Ovary (tissue), 3 donors: ENCODE measurements at regions not wholly inside any gene's neighbourhood (a gene's known extent, or its start where the extent isn't known, plus 50 kb on each side); places are given as distances from the start of the nearest gene placed in this dataset.

Experiments used
- EP300 ChIP-seq: sonication (generic); formaldehyde crosslinking; IDR thresholded peaks from one replicate; pipeline ENCODE4 v1.6.1; 2017; ENCODE audit warnings: antibody characterized with exemption
- POLR2A ChIP-seq: fragments of 450-650 bp; IDR thresholded peaks from one replicate; pipeline ENCODE4 v1.6.1; 2017; ENCODE audit warnings: antibody characterized with exemption, mild to moderate bottlenecking, moderate library complexity
- TF ChIP-seq, protein P1 (sequence below), 3 donors: fragments of 450-650 bp in 2 of 3; fragments of 200-600 bp in 1 of 3; IDR thresholded peaks; one replicate each; pipeline versions ENCODE4 v1.5.1 to v1.8.0; 2016 to 2022; ENCODE audit warnings: antibody characterized with exemption in 3 of 3, mild to moderate bottlenecking in 1 of 3
- donor health status: DM: no; HTN: no; CAD: no.

DNA sequence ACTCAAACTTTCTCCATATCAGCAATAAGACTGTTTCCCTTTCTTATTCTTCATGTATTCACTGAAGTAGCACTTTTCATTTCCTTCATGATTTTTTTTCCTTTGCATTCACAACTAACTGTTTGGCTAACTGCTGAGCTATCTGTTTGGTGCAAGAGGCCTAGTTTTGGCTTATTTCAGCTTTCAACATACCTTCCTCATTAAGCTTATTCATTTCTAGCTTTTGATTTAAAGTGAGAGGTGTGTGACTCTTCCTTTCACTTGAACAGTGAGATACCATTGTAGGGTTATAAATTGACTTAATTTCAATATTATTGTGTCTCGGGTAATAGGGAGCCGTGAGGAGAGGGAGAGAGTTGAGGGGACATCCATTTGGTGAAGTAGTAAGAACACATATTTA lies 262.0 kb upstream of the PREP start:
- TF ChIP-seq, protein P1, sequence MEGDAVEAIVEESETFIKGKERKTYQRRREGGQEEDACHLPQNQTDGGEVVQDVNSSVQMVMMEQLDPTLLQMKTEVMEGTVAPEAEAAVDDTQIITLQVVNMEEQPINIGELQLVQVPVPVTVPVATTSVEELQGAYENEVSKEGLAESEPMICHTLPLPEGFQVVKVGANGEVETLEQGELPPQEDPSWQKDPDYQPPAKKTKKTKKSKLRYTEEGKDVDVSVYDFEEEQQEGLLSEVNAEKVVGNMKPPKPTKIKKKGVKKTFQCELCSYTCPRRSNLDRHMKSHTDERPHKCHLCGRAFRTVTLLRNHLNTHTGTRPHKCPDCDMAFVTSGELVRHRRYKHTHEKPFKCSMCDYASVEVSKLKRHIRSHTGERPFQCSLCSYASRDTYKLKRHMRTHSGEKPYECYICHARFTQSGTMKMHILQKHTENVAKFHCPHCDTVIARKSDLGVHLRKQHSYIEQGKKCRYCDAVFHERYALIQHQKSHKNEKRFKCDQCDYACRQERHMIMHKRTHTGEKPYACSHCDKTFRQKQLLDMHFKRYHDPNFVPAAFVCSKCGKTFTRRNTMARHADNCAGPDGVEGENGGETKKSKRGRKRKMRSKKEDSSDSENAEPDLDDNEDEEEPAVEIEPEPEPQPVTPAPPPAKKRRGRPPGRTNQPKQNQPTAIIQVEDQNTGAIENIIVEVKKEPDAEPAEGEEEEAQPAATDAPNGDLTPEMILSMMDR (IDR thresholded peaks at IDR 0.05): no peak
- TF ChIP-seq POLR2A (no peak), EP300 (no peak)
